Transverse colon (tissue), 4 donors: ENCODE measurements at regions not wholly inside any gene's neighbourhood (a gene's known extent, or its start where the extent isn't known, plus 50 kb on each side); places are given as distances from the start of the nearest gene placed in this dataset.

Experiments
- DNase-seq: peaks from one replicate; pipeline ENCODE4 v3.0.0-alpha.2; 2019
- H3K27ac ChIP-seq, 4 donors: fragments of 200-600 bp; sonication (generic); 2 replicates each; pipeline ENCODE4 v1.5.1; 2016 to 2018; ENCODE audit warnings: inconsistent platforms in 4 of 4
- H3K27me3 ChIP-seq: fragments of 200-600 bp; sonication (generic); 2 replicates; pipeline ENCODE4 v1.5.1; 2017; ENCODE audit warnings: inconsistent platforms
- H3K36me3 ChIP-seq, 4 donors: fragments of 200-600 bp; sonication (generic); 2 replicates each; pipeline ENCODE4 v1.5.1; 2017 to 2019; ENCODE audit warnings: inconsistent platforms in 4 of 4
- H3K4me1 ChIP-seq, 4 donors: fragments of 200-600 bp; sonication (generic); 2 replicates each; pipeline ENCODE4 v1.5.1; 2017 to 2020; ENCODE audit warnings: inconsistent platforms in 4 of 4
- H3K4me3 ChIP-seq, 4 donors: fragments of 200-600 bp; sonication (generic); 1 replicate in 1 of 4; 2 replicates in 3 of 4; pipeline versions ENCODE4 v1.5.1 to v1.6.1; 2017 to 2019; ENCODE audit warnings: inconsistent platforms in 4 of 4
- H3K9me3 ChIP-seq, 2 donors: fragments of 200-600 bp; sonication (generic); 2 replicates each; pipeline ENCODE4 v1.5.1; 2017 to 2019; ENCODE audit warnings: inconsistent platforms in 2 of 2
- CTCF ChIP-seq, 5 experiments: fragments of 200-600 bp in 3 of 5; fragments of 450-650 bp in 2 of 5; sonication (generic) in 3 of 5; IDR thresholded peaks; 1 replicate in 2 of 5; 2 replicates in 3 of 5; pipeline ENCODE4 v1.5.1; 2016 to 2017; ENCODE audit warnings: antibody characterized with exemption in 5 of 5, inconsistent platforms in 3 of 5, mild to moderate bottlenecking in 2 of 5, moderate library complexity in 1 of 5
- EP300 ChIP-seq: sonication (generic); formaldehyde crosslinking; IDR thresholded peaks from one replicate; pipeline ENCODE4 v1.6.1; 2017; ENCODE audit warnings: antibody characterized with exemption, low read depth
- POLR2A ChIP-seq: fragments of 450-650 bp; IDR thresholded peaks from one replicate; pipeline ENCODE4 v1.6.1; 2016; ENCODE audit warnings: antibody characterized with exemption, mild to moderate bottlenecking, moderate library complexity
- POLR2AphosphoS5 ChIP-seq, 3 donors: sonication (generic); formaldehyde crosslinking; IDR thresholded peaks; one replicate each; pipeline ENCODE4 v1.6.1; 2016; ENCODE audit warnings: antibody characterized with exemption in 3 of 3
- WGBS, 2 donors: methylation state at CpG; one replicate each; pipeline ENCODE4 v1.1.5; 2018; ENCODE audit warnings: low coverage in 1 of 2; 5-methylcytosine and 5-hydroxymethylcytosine counted together
- in situ Hi-C, 4 donors: fragments of 200-750 bp; cut with MboI; loops; one replicate each; pipeline versions ENCODE4 v1.15.0 to v1.15.1; 2017; ENCODE audit warnings: low sequenced_read_pairs in 3 of 4, low pct_ligation_motif_present in 1 of 4, low pct_unique_long_range_greater_than_20kb in 1 of 4
- intact Hi-C: fragments of 100-400 bp; cut with DNase I; formaldehyde crosslinking; loops from one replicate; pipeline ENCODE4 v1.15.1; 2023; ENCODE audit warnings: low total_unique reads

GRCh38 chr2:33810046-33810835, 211.1 kb upstream of the FAM98A start:
- H3K4me3 ChIP-seq, result no peak overlapping the region
- intact Hi-C loops (no loop called here), in situ Hi-C loops (no loop called here)
- TF ChIP-seq EP300 (no peak), POLR2AphosphoS5 (IDR thresholded peaks at IDR 0.05) (no peak), CTCF (IDR thresholded peaks at IDR 0.05) (no peak), POLR2A (no peak)
- no peak overlapping the region for H3K27ac ChIP-seq
- H3K9me3 ChIP-seq, result no peaks in the 10 kb centered on the region
- WGBS, 2 donors, result 83 to 95% methylated on average over 6 to 9 of the region's 9 CpGs
- H3K27me3 ChIP-seq, result no peaks in the 10 kb centered on the region
- no peak for DNase-seq
- no peaks in the 10 kb centered on the region for H3K4me1 ChIP-seq
- H3K36me3 ChIP-seq, result no peaks in the 10 kb centered on the region

GRCh38 chr2:33806041-33806440, 206.9 kb upstream of the FAM98A start:
- no peak overlapping the region for H3K27ac ChIP-seq
- TF ChIP-seq POLR2AphosphoS5 (IDR thresholded peaks at IDR 0.05) (no peak), CTCF (IDR thresholded peaks at IDR 0.05) (no peak), EP300 (no peak), POLR2A (no peak)
- no peaks in the 10 kb centered on the region for H3K36me3 ChIP-seq
- intact Hi-C loops (no loop called here), in situ Hi-C loops (no loop called here)
- no peaks in the 10 kb centered on the region for H3K9me3 ChIP-seq
- no peaks in the 10 kb centered on the region for H3K4me1 ChIP-seq
- 68% methylated on average over 6 of the region's 6 CpGs; no CpG with 5 or more reads in 1 of the 2 donors for WGBS, 2 donors
- H3K4me3 ChIP-seq, result no peak overlapping the region
- H3K27me3 ChIP-seq, result no peaks in the 10 kb centered on the region
- DNase-seq, result no peak

GRCh38 chr2:33804155-33804554, 205.1 kb upstream of the FAM98A start:
- Histone ChIP-seq H3K27ac (no peak overlapping the region), H3K4me1 (no peaks in the 10 kb centered on the region), H3K4me3 (no peak overlapping the region), H3K36me3 (no peaks in the 10 kb centered on the region), H3K27me3 (no peaks in the 10 kb centered on the region), H3K9me3 (no peaks in the 10 kb centered on the region)
- no peak for DNase-seq
- intact Hi-C loops (no loop called here), in situ Hi-C loops (no loop called here)
- TF ChIP-seq POLR2A (no peak), EP300 (no peak), POLR2AphosphoS5 (IDR thresholded peaks at IDR 0.05) (no peak), CTCF (IDR thresholded peaks at IDR 0.05) (no peak)

- H3K9me3 ChIP-seq, result no peaks in the 10 kb centered on the region
- no peaks in the 10 kb centered on the region for H3K4me1 ChIP-seq
- in situ Hi-C loops, result no loop called here
- H3K4me3 ChIP-seq, result no peak overlapping the region
- WGBS, 2 donors, result 69 to 90% methylated on average over 2 of the region's 2 CpGs
- H3K36me3 ChIP-seq, result no peaks in the 10 kb centered on the region
- intact Hi-C loops, result loop anchor here (10.0 kb wide), 1 partner anchor 762 kb away; no protein-coding TSS in a partner anchor
- H3K27ac ChIP-seq, result no peak overlapping the region
- TF ChIP-seq EP300 (no peak), CTCF (IDR thresholded peaks at IDR 0.05) (no peak), POLR2A (no peak), POLR2AphosphoS5 (IDR thresholded peaks at IDR 0.05) (no peak)
- no peak for DNase-seq
- no peaks in the 10 kb centered on the region for H3K27me3 ChIP-seq
Measured at GRCh38 chr2:33796511-33796910, 197.4 kb upstream of the FAM98A start.
